GM18907 (cell line): ENCODE measurements at regions not wholly inside any gene's neighbourhood (a gene's known extent, or its start where the extent isn't known, plus 50 kb on each side); places are given as distances from the start of the nearest gene placed in this dataset.
A peak's percentile ranks its signal among the peaks of the same experiment; 100 is the strongest.

Experiments
- ATAC-seq: cut with Tn5 transposase; IDR thresholded peaks from one replicate; pipeline ENCODE4 v1.9.1; 2021; ENCODE audit warnings: mild to moderate bottlenecking, moderate library complexity; ENCODE audit not compliant: unreplicated experiment

DNA sequence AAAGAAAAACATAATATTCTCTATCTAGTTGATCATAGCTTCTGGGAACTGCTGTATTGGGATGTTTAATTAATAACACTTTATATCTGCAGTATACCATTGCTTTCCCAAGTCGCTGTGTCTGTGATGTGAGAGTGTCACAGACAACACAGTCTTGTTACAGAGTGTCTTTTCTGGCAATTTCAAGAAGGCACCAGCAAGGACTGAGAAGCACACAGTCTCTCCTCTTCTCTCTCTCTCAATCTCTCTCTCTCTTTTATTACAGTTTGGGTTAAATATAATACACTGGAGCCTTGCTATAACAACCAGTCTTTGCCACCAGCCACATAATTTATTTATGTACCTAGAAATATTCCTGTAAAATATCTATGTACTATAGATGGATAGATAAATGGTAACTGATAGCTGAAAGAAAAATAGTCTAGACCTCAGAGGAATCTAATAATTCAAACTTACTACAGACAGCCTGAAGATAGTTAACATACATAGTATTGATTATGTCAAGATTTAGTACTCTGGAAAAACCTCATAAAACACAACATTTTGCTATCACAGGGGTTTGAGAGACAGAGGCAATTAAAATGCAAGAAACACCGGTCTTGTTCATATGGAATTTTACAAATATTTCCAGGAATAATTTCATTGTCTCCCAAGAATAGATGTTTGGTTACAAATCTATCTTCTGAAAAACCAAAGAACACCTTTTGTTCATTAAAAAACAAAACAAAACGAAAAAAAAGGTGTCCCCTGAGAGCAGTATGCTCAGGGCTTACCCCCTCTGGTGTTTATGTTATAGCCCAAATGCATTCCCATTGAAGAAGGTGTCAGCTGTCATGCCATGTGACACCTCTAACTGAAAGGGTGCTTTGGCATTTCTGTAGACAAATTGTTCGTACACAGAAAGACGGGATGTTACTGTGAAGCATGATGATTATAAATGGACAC is 507.8 kb downstream of the TBC1D4 start:
- no peak for ATAC-seq

GRCh38 chr13:74969419-74969818 is 512.5 kb downstream of the TBC1D4 start:
- ATAC-seq, result no peak

DNA sequence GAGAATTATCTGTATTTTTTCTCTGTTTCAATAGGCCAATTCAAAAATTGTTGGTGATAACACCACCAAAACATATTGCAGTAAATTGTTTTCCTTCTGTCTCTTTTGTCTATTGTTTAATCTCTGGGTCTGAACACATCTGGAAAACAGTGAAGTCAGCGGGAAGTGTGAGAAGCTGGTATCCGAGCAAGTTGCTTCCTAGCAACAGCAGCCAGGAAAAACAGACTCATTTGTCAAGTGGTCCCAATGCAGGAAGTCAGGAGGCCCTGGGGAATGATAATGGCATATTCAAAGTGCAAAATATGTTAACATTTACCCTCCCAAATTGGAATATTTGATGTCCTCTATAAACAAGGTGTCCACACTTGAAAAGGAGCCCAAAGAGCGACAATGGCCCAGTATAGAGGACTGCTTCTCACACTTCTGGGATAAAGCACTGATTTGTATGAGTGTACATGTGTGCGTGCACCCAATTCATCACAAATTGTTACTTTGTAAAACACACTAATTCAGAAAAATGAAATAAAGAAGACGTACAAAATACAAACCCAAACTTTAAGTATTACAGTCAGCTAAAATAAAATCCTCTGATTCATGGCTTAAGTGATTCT is 515.0 kb downstream of the TBC1D4 start:
- ATAC-seq, result no peak

DNA sequence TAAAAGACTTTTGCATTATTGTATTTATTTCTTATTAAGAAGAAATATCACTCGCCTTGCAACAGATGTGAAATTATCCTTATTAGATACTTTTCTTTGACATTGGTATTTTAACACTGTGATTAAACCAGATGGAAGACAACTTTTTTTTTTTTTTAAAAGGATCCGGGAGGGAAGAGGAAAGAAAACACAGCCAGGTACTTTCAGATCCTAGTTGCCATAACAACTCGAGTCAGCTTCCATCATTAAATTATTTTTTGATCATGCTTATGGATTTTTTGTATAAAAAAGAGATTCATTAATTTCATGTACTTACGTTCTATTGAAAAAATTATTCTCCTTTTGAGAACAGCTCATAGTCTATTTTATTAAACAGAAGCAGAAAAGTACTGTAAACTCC is 515.7 kb downstream of the TBC1D4 start:
- ATAC-seq, result no peak

DNA sequence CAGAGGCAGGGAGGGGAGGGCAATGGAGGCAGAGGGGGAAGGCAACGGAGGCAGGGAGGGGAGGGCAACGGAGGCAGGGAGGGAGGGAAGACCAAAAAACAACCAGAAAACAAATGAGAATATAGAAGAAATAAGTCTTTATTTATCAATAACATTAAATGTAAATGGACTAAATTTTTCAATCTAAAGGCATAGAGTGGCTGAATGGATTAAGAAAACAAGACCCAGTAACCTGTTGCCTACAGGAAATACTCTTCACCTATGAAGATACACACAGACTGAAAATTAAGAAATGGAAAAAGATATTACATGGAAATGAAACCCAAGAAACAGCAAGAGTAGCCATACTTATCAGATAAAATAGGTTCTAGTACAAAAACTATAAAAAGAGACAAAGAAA is 536.3 kb downstream of the TBC1D4 start:
- ATAC-seq, result no peak

GRCh38 chr13:74931698-74932433 is 550.1 kb downstream of the TBC1D4 start:
- ATAC-seq, result no peak

GRCh38 chr13:74930402-74931165 is 551.4 kb downstream of the TBC1D4 start:
- ATAC-seq, result no peak

GRCh38 chr13:74929436-74929835 is 552.5 kb downstream of the TBC1D4 start:
- ATAC-seq, result no peak

DNA sequence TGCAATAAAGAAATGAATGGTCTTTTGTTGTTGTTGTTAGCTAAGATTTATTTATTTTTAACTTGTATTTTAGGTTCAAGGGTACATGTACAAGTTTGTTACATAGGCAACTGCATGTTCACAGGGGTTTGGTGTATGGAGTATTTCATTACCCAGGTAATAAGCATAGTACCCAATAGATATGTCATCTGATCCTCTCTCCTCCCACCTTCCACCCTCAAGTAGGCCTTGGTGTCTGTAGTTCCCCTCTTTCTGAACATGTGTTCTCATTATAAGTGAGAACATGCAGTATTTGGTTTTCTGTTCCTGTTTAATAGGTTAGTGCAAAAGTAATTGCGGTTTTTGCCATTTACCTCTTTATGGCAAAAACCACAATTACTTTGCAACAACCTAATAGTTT is 554.1 kb downstream of the TBC1D4 start:
- ATAC-seq, result no peak

GRCh38 chr13:74922963-74923362 is 559.0 kb downstream of the TBC1D4 start:
- no peak for ATAC-seq

- peak; percentile 65 for ATAC-seq
Measured at GRCh38 chr13:74921326-74921725, 560.6 kb downstream of the TBC1D4 start.

- peak; percentile 31 for ATAC-seq
Measured at GRCh38 chr13:74920920-74921319, 561.0 kb downstream of the TBC1D4 start.

DNA sequence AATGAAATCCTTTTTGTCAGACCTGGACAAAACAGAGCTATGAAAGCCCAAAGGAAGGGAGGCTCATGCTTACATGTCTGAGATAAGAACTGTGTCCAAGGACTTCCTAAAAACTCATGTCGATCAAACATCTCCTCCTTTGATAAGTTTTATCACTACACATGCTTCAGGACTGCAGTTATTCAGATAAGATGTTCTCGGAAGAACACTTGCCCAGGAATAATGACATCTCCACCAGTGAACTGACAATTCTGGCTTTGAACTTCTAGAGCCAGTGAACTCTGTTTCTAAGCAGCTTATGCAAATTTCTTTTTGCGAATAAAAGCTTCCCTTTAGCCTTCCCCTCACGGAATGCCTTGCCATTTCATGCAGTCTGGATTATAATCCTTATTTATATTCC is 561.6 kb downstream of the TBC1D4 start:
- no peak for ATAC-seq

DNA sequence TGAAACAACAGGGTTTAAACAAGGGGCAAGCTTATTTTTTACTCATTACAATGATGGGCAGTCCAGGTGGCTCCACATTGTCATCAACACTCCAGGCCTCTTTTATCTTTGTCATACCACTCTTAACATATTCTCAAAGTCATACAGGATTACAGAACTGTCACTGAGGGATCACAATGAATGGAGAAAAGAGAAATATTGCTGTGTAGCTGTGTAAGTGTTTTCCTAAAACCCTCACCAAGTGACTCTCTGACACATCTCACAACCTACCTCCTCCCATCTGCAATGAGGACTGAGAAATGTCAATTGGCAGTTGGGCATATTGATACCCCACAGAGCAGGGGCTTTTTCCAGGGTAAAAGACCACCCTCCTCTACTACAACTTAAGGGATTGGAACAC is 562.1 kb downstream of the TBC1D4 start:
- peak; percentile 46 for ATAC-seq

GRCh38 chr13:74912898-74913297 is 569.1 kb downstream of the TBC1D4 start:
- no peak for ATAC-seq

GRCh38 chr13:74910415-74910814 is 571.6 kb downstream of the TBC1D4 start:
- no peak for ATAC-seq

- no peak for ATAC-seq
Measured at GRCh38 chr13:74907788-74908187, 574.2 kb downstream of the TBC1D4 start.

DNA sequence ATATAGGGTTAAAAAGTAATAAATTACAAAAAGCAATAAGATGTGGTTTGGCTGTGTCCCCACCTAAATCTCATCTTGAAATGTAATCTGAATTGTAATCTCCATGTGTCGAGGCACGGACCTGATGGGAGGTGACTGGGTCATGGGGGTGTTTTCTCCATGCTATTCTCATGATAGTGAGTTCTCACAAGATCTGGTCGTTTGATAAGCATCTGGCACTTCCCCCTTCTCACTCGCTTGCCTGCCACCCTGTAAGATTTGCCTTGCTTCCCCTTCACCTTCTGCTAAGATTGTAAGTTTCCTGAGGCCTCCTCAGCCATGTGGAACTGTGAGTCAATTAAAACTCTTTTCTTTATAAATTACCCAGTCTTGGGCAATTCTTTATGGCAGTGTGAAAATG is 577.4 kb downstream of the TBC1D4 start:
- no peak for ATAC-seq

DNA sequence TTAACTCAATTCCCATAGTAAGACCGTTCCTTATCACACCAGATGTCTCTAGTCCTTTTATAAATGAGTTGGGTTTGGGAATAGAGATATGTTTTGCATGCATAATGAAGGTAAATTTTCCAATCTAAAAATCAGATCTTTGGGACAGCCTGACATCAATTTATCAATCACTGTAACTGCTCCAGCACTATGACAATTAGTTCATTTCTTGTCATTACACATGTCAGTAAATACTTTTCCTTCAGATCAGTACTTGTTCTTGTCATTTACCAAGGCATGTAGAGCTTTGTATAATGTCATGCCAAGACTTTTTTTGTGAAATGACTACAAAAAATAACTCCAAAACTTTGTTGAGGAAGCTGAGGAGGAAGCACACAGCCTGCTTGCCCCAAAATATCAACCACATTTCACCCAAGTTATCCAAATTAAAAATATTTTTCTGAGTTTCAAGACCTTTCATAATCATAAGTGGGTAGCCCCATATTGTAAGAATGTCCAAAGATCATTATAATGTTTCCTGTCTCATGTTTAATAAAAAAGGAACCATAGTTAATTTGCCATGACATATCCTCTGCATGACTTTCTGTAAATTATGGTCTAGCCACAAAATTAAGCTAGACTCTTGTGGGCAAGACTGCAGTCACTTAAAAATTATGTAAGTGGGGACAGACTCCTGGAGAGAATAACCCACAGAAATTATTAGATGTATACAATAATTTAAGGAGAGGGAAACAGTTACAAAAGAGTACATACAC is 586.8 kb downstream of the TBC1D4 start:
- ATAC-seq, result no peak

GRCh38 chr13:74892096-74892495 is 589.9 kb downstream of the TBC1D4 start:
- no peak for ATAC-seq
